G401.6 (cell line): ENCODE measurements at regions not wholly inside any gene's neighbourhood (a gene's known extent, or its start where the extent isn't known, plus 50 kb on each side); places are given as distances from the start of the nearest gene placed in this dataset.

Experiments
- FAIRE-seq: peaks from 2 replicates; lab custom pipeline; 2012; peaks lifted over from hg19 to GRCh38; lab: Jason Lieb, UNC

DNA sequence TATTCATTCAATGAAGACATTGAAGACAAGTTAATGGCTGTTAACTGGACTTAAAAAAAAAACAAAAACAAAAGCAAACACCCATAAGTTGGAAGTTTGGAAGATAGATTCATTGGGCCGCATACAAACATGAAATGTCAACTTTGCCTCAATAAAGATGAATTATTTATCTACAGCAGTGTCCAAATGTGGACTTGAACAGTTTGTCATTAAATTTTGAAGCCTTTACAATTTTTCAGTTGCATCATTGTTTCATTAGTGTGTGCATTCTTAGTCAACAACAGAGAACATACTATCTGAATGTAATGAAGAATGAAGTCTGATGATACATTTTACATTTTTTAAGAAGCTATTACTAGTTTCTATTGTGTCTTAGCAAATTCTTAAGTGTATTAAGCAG lies 152.1 kb downstream of the SLIT2 start:
- FAIRE-seq = no peak

GRCh38 chr4:20408611-20409010 lies 156.9 kb downstream of the SLIT2 start:
- FAIRE-seq = no peak

DNA sequence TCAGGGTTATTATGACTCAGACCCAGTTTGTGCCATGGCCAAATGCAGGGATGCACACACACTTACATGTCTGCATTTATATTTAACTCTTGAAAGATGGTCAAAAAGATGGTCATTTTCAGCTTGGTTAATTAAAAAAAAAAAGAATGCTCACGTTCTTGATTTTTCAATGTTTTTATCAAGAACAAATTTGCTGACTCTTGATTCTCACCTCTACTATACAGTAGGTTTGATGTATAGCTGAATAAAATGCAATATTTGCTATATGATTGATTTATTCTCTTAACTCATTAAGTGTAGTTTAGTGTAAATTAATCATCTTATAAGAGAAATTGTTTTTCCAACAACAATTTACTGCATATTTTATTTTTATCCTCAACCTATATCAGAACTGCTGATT lies 160.4 kb downstream of the SLIT2 start:
- no peak for FAIRE-seq

GRCh38 chr4:20416800-20417199 lies 165.1 kb downstream of the SLIT2 start:
- no peak for FAIRE-seq

DNA sequence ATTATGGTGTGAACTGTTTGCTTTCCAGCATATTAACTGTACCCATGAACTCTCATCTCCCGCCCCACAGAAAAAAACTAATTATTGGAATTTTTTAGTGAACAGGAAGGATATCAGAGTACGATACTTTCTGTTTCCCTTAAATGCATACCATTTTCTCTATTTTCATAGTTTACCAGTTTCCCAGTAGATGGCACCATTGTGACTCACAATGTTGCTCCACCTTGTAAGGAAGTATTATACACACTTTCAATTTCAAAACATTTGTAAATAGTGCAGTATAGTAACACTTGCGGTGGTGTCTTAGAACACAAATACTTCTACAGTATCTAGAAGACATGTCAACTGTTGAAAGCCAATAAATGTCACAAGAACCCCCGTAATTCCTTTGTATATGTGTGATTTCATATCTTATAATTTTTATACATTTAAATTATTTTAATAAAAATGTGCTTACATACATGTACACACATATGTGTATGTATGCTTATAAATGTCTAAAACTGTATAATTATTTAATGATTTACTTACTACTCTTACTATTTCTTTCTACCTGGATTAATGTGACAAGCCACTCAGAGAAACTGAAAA lies 167.3 kb downstream of the SLIT2 start:
- peak; percentile 44 for FAIRE-seq

DNA sequence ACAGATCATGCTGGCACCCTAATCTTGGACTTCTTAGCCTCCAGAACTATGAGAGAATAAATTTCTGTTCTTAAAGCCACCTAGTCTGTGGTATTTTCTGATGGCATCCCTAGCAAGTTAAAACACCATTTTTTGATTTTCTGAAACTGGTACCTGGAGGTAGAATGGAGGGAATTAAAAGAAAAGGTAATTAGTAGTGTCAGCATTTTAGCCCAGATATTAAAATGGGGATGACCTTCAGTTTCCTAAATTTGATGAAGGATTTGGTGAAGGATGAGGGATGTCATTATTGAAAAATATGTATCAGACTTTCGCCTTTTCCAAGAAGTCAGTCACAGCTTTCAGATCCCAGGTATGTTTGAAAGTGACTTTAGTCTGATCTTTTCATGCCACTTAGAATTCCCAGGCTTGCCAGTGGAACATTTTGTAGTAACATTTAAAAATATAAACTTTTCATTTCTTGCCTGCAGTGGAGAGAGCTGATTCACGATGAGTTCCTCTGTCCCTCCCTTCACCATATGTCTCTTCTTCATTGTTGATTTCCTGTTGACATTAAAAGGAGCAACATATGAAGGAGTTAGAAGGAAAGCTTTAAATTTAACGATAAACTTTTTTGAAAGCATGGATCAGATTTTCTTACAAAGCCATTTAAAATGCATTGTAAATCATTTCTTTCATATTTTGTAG lies 169.4 kb downstream of the SLIT2 start:
- no peak for FAIRE-seq

GRCh38 chr4:20421603-20421985 lies 169.9 kb downstream of the SLIT2 start:
- no peak for FAIRE-seq

GRCh38 chr4:20422398-20422797 lies 170.7 kb downstream of the SLIT2 start:
- FAIRE-seq = peak; percentile 58

DNA sequence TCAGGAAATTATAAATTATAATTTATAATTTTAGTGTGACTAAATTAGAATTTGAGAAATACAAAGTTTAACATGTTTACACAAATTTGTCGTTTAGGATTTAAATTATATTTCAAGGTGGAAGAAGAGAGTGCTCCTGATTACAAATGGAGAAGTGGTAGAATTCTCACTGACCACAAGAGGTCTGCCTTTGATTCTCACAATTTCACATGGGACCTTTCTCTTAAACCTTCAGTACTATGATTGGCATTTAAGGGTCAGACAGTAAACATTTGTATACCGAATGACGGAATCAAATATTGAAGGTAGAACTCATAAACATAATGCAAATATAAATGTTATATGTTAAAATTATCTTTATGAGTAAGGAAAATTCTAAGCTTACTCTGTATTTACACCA lies 171.7 kb downstream of the SLIT2 start:
- FAIRE-seq = no peak

- no peak for FAIRE-seq
Measured at GRCh38 chr4:20426028-20426427, 174.3 kb downstream of the SLIT2 start.

- FAIRE-seq = no peak
Measured at GRCh38 chr4:20428436-20429160, 176.9 kb downstream of the SLIT2 start.

DNA sequence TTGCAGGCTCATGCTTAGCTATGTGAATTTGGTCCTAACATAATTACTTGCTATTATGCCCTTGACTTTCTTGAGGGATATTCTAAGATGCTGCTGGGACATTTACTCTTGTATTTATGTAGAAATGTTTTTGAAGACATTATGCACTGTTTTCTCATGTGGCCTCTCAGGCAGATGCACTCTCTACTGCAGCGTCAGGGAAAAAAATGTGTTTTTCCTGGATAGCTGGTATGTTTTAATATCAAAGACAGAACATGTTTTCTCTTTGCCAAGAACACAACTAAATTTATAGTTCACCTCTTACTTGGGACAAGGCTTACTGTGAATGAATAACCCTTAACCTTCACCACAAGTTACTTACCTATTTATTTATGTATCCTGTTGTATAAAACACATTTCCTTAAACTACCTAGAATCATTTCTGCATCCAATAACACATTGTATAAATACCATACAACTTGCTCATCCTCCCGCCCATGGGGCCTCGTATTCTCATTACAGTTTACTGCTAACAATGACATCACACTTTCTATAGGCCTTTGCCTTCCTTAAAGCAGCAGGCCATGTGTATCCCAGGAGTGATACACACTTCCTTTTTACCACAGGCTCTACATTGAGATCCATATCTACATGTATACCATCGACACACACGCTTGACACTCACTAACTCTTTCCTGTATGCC lies 178.7 kb downstream of the SLIT2 start:
- no peak for FAIRE-seq

DNA sequence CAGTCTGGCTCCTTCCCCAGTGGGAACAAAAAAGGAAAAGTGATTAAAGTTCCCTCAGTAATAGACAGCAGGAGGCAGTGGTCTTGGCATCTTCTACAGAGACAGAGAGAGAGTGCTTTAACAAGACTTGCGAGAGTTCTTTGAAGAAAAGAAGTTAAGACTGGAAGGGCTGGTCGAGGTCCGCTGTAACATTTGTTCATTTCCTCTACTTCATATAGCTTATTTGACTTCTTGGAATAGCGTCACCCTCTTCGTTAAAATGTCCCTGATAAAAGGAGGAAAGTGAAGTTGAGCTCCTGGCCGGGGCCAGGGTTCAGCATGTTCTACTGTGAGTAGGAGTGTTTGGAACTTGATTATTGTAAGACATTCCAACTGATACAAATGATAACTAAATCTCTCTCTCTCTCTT lies 179.8 kb downstream of the SLIT2 start:
- no peak for FAIRE-seq

GRCh38 chr4:20432088-20432487 lies 180.4 kb downstream of the SLIT2 start:
- FAIRE-seq = no peak

- no peak for FAIRE-seq
Measured at GRCh38 chr4:20433097-20433705, 181.5 kb downstream of the SLIT2 start.

DNA sequence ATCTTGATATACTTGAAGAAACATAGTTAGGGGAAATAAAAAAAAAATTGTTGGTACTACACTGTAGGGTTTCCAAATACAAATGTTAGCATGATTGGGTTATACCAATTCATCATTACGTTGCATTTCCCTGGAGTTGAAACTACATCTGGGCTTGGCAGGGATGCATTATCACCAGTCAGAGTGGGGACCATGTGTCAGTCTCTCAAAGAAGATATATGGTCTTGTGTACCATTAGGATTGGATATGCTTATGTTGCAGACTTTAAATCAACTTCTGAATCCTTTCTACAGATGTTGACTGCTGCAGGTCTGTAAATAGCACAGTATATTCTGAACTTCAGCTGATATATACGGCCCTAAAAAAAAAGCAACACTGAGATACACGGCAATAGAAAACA lies 188.5 kb downstream of the SLIT2 start:
- FAIRE-seq = no peak

GRCh38 chr4:20443015-20443805 lies 191.5 kb downstream of the SLIT2 start:
- no peak for FAIRE-seq

DNA sequence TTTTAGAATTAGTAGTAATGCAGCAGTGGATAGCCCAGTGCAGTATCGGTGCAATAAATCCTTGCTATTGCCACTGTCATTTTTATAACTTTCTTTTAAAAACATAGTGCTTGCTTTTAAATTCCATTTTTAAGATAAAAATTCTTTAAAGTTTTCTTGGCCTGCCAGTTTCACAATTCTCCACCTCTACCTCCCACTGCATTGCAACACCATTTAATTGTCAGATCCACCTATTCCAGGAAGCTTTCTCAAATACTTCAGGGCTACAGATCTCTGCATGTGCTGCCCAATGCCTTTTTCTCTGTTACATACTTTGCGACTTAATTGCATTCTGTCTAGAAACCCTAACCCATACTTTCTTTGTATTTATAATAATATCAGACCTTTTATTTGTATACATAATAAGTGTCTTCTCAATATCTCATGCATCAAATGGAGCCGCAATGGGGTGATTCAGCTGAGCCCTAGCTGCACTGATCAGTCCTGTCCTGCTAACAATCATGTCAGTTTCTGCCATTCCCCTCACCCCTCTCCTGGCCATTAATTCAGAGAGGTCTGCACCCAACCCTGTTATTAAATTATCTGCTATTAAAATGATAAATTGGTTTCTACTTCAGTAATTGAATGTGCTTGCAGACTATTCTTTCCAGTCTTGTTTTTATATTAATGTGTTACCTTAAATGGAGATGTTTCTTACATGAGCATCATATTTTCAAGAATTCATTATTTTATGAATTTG lies 193.1 kb downstream of the SLIT2 start:
- no peak for FAIRE-seq

- no peak for FAIRE-seq
Measured at GRCh38 chr4:20445933-20446723, 194.4 kb downstream of the SLIT2 start.

DNA sequence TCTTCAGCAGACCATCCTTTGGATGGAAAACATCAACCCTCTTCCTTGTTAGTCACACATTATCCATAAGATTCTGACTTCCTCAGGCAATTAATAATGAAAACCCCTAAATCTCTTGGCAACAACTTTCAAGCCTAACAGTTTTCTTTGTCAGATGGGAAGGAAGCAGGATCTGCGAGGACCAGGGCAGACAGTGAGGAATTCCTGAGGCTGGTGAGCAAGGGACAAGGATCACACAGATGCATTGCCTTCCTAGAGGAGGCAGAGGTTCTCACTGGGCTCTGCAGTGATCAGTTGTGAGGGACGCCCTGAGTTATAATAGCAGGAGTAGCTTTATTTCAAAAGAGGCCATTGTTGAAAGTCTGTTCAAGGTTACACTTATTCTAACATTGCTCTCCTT lies 195.4 kb downstream of the SLIT2 start:
- FAIRE-seq = no peak
